VCaP (cell line): ENCODE measurements at regions not wholly inside any gene's neighbourhood (a gene's known extent, or its start where the extent isn't known, plus 50 kb on each side); places are given as distances from the start of the nearest gene placed in this dataset.

ENCODE experiments used
- H3K27ac ChIP-seq: fragments of 450-650 bp; 2 replicates; pipeline ENCODE4 v1.5.1; 2017
- CTCF ChIP-seq: fragments of 450-650 bp; conservative IDR thresholded peaks from 2 replicates; pipeline ENCODE4 v1.5.1; 2017; ENCODE audit warnings: mild to moderate bottlenecking, moderate library complexity

DNA sequence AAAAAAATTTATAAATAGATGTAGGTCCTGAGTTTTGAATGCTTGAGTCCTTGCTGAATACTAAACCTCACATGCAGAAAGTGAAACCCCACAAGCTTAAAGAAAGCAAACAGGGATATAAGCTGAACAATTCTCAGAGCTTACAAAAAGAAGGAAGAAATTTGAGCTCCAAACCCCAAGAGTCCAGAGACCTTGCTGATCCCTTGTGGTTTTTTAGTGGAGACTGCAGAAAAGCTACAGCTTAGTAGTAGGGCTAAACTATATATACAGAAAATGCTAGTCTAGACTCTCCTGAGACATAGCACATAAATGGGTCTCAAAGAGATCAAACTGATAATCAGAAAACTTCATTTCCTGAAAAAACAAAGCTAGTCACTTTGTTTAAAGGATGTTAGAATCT lies 1548.1 kb upstream of the ZEB2 start:
- no peak overlapping the region for H3K27ac ChIP-seq
- no peak for TF ChIP-seq CTCF

DNA sequence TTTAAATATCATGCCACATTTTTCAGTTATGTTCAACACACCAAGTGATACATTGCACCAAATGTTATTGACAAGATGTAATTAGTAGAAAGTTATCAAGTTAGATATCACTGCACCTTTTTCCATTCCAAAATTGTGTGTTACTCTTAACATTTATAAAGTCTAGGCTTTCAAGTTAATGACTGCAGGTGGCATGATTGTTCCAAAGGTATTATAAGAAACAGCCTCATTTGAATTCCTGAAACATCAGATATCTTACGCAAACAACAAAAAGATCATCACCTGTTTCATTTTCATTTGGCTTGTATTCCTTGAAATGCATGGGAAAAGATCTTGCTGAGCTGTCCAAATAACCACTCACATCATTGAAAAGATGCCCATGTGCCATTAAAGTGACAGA lies 1528.2 kb upstream of the ZEB2 start:
- 0 out of 2 replicates have a peak, but pooled peaks have one; percentile 14 for TF ChIP-seq CTCF
- H3K27ac ChIP-seq: no peak overlapping the region

- no peak for TF ChIP-seq CTCF
- no peak overlapping the region for H3K27ac ChIP-seq
Measured at GRCh38 chr2:146041274-146041910, 1521.5 kb upstream of the ZEB2 start.

GRCh38 chr2:146040051-146040450 lies 1520.1 kb upstream of the ZEB2 start:
- H3K27ac ChIP-seq: no peak overlapping the region
- TF ChIP-seq CTCF: no peak

- no peak overlapping the region for H3K27ac ChIP-seq
- no peak for TF ChIP-seq CTCF
Measured at GRCh38 chr2:146038014-146038413, 1518.1 kb upstream of the ZEB2 start.

DNA sequence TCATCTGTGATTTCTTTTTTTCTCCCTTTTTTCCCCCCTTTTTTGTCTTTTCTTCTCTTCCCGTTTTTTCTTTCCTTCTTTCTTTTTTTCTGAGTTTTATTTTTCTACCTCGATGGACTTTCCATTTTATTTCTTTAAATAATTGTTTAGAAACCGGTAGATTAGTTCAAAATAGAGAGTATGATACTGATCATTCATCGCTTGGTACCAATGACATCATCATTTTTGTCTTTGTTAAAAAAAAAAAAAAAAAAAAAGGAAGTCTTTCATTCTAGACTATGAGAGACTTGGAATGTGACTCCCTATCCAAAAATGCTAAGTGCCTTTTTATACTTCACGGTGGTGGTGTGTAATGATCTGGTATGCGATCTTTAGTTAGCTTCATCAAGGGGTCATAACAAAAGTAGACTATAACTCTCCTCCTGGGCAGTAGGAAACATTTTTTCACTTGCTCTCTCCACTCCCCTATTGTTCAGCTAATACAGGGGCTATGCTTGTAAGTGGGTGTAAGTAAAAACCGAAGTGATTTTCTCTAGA lies 1517.5 kb upstream of the ZEB2 start:
- no peak overlapping the region for H3K27ac ChIP-seq

DNA sequence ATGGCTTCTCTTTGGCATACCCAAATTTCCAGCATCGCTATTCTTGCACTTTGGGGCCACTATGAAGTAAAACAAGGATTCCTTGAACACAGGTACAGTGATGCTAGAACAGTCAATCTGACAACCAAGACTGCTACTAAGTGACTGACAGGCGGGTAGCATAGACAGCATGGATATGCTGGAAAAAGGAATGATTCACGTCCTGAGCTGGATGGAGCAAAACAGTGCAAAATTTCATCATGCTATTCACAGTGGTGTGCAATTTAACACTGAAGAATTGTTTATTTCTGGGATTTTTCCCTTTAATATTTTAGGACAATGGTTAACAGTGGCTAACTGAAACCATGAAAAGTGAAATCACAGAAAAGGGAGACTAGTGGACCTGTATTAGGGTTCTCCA lies 1511.2 kb upstream of the ZEB2 start:
- TF ChIP-seq CTCF: no peak
- H3K27ac ChIP-seq: no peak overlapping the region

More for the DNA sequence above, 1517.5 kb upstream of the ZEB2 start:
- no peak for TF ChIP-seq CTCF
